MM.1S (cell line): ENCODE measurements at regions not wholly inside any gene's neighbourhood (a gene's known extent, or its start where the extent isn't known, plus 50 kb on each side); places are given as distances from the start of the nearest gene placed in this dataset.

Experiments
- CTCF ChIP-seq: fragments of 300-600 bp; sonication (generic); IDR thresholded peaks from 2 replicates; pipeline ENCODE4 v1.5.1; 2016; ENCODE audit warnings: antibody characterized with exemption, low read length, mixed read lengths
- EZH2 ChIP-seq: fragments of 300-600 bp; sonication (generic); optimal IDR thresholded peaks from 2 replicates; pipeline ENCODE3; 2017; ENCODE audit warnings: low read depth, mild to moderate bottlenecking, antibody characterized with exemption, low read length, mixed read lengths

DNA sequence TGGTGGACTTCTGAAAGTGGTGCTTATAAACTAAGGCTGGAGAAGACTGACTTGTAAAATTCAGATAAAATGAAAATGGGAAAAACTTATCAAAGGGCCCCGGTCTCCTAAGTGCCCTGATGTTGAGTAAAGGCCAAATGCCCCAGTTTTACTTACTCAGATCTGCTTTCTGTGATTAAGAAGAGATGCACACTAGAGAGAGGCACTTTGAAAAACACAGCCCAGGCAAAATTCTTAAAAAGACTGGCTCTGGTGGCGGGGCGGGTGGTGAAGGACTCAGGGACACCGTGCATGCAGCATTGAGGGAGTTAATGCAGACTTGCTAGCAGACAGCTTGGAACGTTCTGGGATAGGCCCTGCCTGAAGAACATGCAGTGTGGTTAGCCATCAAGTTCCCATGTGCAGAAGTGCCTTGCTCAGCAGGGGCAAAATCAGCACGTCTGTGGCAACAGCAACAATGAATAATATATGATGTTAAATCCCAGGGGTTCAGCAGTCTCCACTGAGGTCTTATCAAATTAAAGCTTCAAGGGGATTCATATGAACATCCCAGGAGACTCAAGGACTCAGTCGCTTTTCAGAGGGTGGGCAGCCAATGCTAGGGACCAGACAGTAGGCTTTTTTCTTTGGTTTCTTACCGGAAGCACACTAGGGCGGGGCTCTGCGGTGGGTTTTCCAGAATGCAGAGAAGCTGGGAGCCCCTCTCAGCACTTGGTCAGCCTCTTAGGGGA is 105.0 kb downstream of the DAD1 start:
- TF ChIP-seq CTCF (no peak), EZH2 (no peak)
